Common myeloid progenitor, CD34-positive (primary cell): ENCODE measurements at regions not wholly inside any gene's neighbourhood (a gene's known extent, or its start where the extent isn't known, plus 50 kb on each side); places are given as distances from the start of the nearest gene placed in this dataset.

Experiments
- CTCF ChIA-PET: fragments of 350-600 bp; sonication (Branson Sonifier 250); formaldehyde crosslinking; loops from one replicate; lab custom pipeline; 2021; ENCODE audit warnings: antibody characterized with exemption; lab: Charles Lee
- POLR2A ChIA-PET: fragments of 350-600 bp; sonication (Branson Sonifier 250); formaldehyde crosslinking; loops from one replicate; lab custom pipeline; 2021; ENCODE audit warnings: antibody characterized with exemption; lab: Charles Lee
- DNase-seq, 3 donors: peaks; one replicate each; pipeline versions ENCODE4 v3.0.0 to v3.0.0-alpha.2; 2013
- H3K27ac ChIP-seq, 2 experiments: 1 replicate in 1 of 2; 2 replicates in 1 of 2; pipeline ENCODE4 v1.7.0; 2013; ENCODE audit warnings: inconsistent platforms in 2 of 2, low read length in 2 of 2, mild to moderate bottlenecking in 2 of 2, low read depth in 1 of 2, moderate library complexity in 1 of 2; ENCODE audit not compliant: severe bottlenecking in 2 of 2, insufficient read depth in 1 of 2, poor library complexity in 1 of 2
- H3K27me3 ChIP-seq, 5 experiments: replicated peaks in 2 of 5; 1 replicate in 3 of 5; 2 replicates in 2 of 5; pipeline versions ENCODE4 v1.6.1 to v1.7.0; 2013; ENCODE audit warnings: low read length in 4 of 5, mild to moderate bottlenecking in 2 of 5, moderate library complexity in 2 of 5, inconsistent platforms in 1 of 5; ENCODE audit not compliant: insufficient read depth in 5 of 5, control insufficient read depth in 4 of 5
- H3K36me3 ChIP-seq, 4 experiments: 1 replicate in 2 of 4; 2 replicates in 2 of 4; pipeline versions ENCODE4 v1.6.1 to v1.7.0; 2013; ENCODE audit warnings: low read length in 3 of 4, control low read depth in 1 of 4, mild to moderate bottlenecking in 1 of 4; ENCODE audit not compliant: control insufficient read depth in 4 of 4, insufficient read depth in 4 of 4
- H3K4me1 ChIP-seq, 4 experiments: 1 replicate in 3 of 4; 2 replicates in 1 of 4; pipeline versions ENCODE4 v1.6.1 to v1.7.1; 2013; ENCODE audit warnings: low read length in 3 of 4, mild to moderate bottlenecking in 3 of 4, control low read depth in 1 of 4, inconsistent platforms in 1 of 4, moderate library complexity in 1 of 4; ENCODE audit not compliant: control insufficient read depth in 4 of 4, insufficient read depth in 4 of 4; ENCODE audit errors: control extremely low read depth in 1 of 4
- H3K4me3 ChIP-seq, 7 experiments: 1 replicate in 4 of 7; 2 replicates in 3 of 7; pipeline versions ENCODE4 v1.5.1 to v1.7.0; 2013; ENCODE audit warnings: mild to moderate bottlenecking in 7 of 7, low read length in 6 of 7, moderate library complexity in 6 of 7, inconsistent platforms in 2 of 7, low read depth in 2 of 7, control low read depth in 1 of 7; ENCODE audit not compliant: insufficient read depth in 4 of 7, control insufficient read depth in 1 of 7; ENCODE audit errors: extremely low read depth in 1 of 7
- H3K9me3 ChIP-seq, 5 experiments: 1 replicate in 4 of 5; 2 replicates in 1 of 5; pipeline versions ENCODE4 v1.6.1 to v1.7.1; 2013; ENCODE audit warnings: low read length in 4 of 5, mild to moderate bottlenecking in 2 of 5, inconsistent platforms in 1 of 5, low read depth in 1 of 5, moderate library complexity in 1 of 5; ENCODE audit not compliant: control insufficient read depth in 4 of 5, insufficient read depth in 2 of 5; ENCODE audit errors: control extremely low read depth in 1 of 5
- WGBS: methylation state at CpG from one replicate; pipeline ENCODE4 v1.1.5; 2013; ENCODE audit not compliant: insufficient coverage; 5-methylcytosine and 5-hydroxymethylcytosine counted together

GRCh38 chr14:97057238-97058073 is 260.3 kb downstream of the VRK1 start:
- ChIA-PET POLR2A (no interaction called here), CTCF (interaction anchor here (0.6 to 1.4 kb wide), 2 partner anchors 10 to 51 kb away, joined by 3 to 6 read pairs; no protein-coding TSS in a partner anchor)
- H3K36me3 ChIP-seq = no peaks in the 10 kb centered on the region
- H3K27ac ChIP-seq = no peak overlapping the region
- no peak overlapping the region for H3K4me3 ChIP-seq
- WGBS = 100% methylated on average over 7 of the region's 16 CpGs
- H3K27me3 ChIP-seq = peaks cover 0 to 36% (median 12%) of the 10 kb centered on the region in 5 experiments
- no peaks in the 10 kb centered on the region for H3K4me1 ChIP-seq
- DNase-seq = no peak
- H3K9me3 ChIP-seq = peaks cover 0 to 2% (median 0%) of the 10 kb centered on the region in 5 experiments

- peaks cover 0 to 36% (median 12%) of the 10 kb centered on the region in 5 experiments for H3K27me3 ChIP-seq
- CTCF ChIA-PET = no interaction called here
Observed at GRCh38 chr14:97058074-97058467, 260.9 kb downstream of the VRK1 start.

DNA sequence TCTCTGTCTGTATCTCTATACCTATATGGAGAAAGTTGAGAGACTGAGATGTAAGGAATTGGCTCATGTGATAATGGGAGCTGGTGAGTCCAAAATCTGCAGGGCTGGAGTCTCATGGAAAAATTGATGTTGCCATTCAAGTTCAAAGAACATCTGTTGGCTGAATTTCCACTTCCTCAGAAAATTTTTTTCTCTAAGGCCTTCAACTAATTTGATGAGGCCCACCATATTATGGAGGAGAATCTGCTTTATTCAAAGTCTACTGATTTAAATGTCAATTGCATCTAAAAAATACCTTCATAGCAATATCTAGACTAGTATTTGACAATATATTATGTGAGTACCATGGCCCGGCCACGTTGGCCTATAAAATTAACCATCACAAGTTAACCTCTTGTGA is 261.4 kb downstream of the VRK1 start:
- H3K27ac ChIP-seq = no peak overlapping the region
- 79% methylated on average over 2 of the region's 2 CpGs for WGBS
- peaks cover 0 to 33% (median 12%) of the 10 kb centered on the region in 5 experiments for H3K27me3 ChIP-seq
- ChIA-PET CTCF (no interaction called here), POLR2A (no interaction called here)
- H3K9me3 ChIP-seq = peaks cover 0 to 2% (median 0%) of the 10 kb centered on the region in 5 experiments
- H3K4me1 ChIP-seq = no peaks in the 10 kb centered on the region
- no peak for DNase-seq
- H3K36me3 ChIP-seq = no peaks in the 10 kb centered on the region
- no peak overlapping the region for H3K4me3 ChIP-seq

More at GRCh38 chr14:97058074-97058467, 260.9 kb downstream of the VRK1 start:
- H3K9me3 ChIP-seq = peaks cover 0 to 2% (median 0%) of the 10 kb centered on the region in 5 experiments
- H3K27ac ChIP-seq = no peak overlapping the region
- 87% methylated on average over 3 of the region's 3 CpGs for WGBS
- DNase-seq = no peak
- H3K4me1 ChIP-seq = no peaks in the 10 kb centered on the region
- no peak overlapping the region for H3K4me3 ChIP-seq
- POLR2A ChIA-PET = no interaction called here
- no peaks in the 10 kb centered on the region for H3K36me3 ChIP-seq

GRCh38 chr14:97061198-97061597 is 264.0 kb downstream of the VRK1 start:
- Histone ChIP-seq H3K9me3 (peaks cover 0 to 2% (median 0%) of the 10 kb centered on the region in 5 experiments), H3K4me3 (no peak overlapping the region), H3K27me3 (peaks cover 0 to 26% (median 11%) of the 10 kb centered on the region in 5 experiments), H3K27ac (no peak overlapping the region), H3K36me3 (no peaks in the 10 kb centered on the region), H3K4me1 (no peaks in the 10 kb centered on the region)
- CTCF ChIA-PET = no interaction called here
- 87% methylated on average over 14 of the region's 14 CpGs for WGBS
- no peak for DNase-seq
- POLR2A ChIA-PET = no interaction called here

DNA sequence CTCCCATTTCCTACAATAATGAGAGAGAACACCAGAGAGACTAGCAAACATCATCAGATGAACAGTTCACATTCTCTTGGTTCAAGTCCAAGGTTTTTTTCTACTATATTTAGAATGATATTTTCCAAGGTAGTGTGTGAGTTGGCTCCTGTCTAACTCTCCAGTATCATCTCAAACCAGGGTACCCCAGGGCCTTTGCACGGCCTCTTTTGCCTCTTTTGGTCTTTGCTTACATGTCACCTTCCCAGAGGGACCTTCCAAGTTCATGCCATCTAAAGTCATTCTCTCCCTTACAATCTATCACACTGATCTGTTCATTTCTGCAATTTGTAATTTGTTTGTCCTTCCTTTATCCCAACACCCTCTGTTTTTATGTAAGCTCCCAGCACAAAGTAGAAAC is 264.5 kb downstream of the VRK1 start:
- Histone ChIP-seq H3K36me3 (no peaks in the 10 kb centered on the region), H3K4me3 (no peak overlapping the region), H3K27me3 (peaks cover 0 to 23% (median 11%) of the 10 kb centered on the region in 5 experiments), H3K27ac (no peak overlapping the region), H3K9me3 (peaks cover 0 to 2% (median 0%) of the 10 kb centered on the region in 5 experiments), H3K4me1 (no peaks in the 10 kb centered on the region)
- POLR2A ChIA-PET = no interaction called here
- WGBS = 100% methylated on average over 1 of the region's 1 CpG
- DNase-seq = no peak
- CTCF ChIA-PET = no interaction called here

- WGBS = 93% methylated on average over 5 of the region's 7 CpGs
- Histone ChIP-seq H3K27me3 (peaks cover 0 to 15% (median 6%) of the 10 kb centered on the region in 5 experiments), H3K4me1 (no peaks in the 10 kb centered on the region), H3K27ac (no peak overlapping the region), H3K9me3 (peaks cover 0 to 2% (median 0%) of the 10 kb centered on the region in 5 experiments), H3K36me3 (no peaks in the 10 kb centered on the region), H3K4me3 (no peak overlapping the region)
- ChIA-PET CTCF (interaction anchor here (1.6 kb wide), 1 partner anchor 10 kb away, joined by 4 read pairs; no protein-coding TSS in a partner anchor), POLR2A (no interaction called here)
- DNase-seq = no peak
Observed at GRCh38 chr14:97065305-97066067, 268.3 kb downstream of the VRK1 start.
